Bronchial epithelial cell (primary cell): ENCODE measurements at regions not wholly inside any gene's neighbourhood (a gene's known extent, or its start where the extent isn't known, plus 50 kb on each side); places are given as distances from the start of the nearest gene placed in this dataset.

Experiments used
- DNase-seq: peaks from one replicate; pipeline ENCODE4 v3.0.0-alpha.2; 2010; ENCODE audit warnings: low read depth
- FAIRE-seq: peaks from 2 replicates; lab custom pipeline; 2011; peaks lifted over from hg19 to GRCh38; lab: Jason Lieb, UNC
- H3K27me3 ChIP-seq: 2 replicates; pipeline ENCODE4 v1.5.1; 2011; ENCODE audit warnings: low read length; ENCODE audit not compliant: control insufficient read depth, insufficient read depth
- H3K36me3 ChIP-seq: 2 replicates; pipeline ENCODE4 v1.5.1; 2011; ENCODE audit warnings: low read length; ENCODE audit not compliant: control insufficient read depth, insufficient read depth
- H3K4me3 ChIP-seq: 2 replicates; pipeline ENCODE4 v1.5.1; 2011; ENCODE audit warnings: mild to moderate bottlenecking, low read depth, low read length, control low read depth
- TF ChIP-seq, protein P1 (sequence below): IDR thresholded peaks from 2 replicates; pipeline ENCODE4 v1.5.1; 2011; ENCODE audit warnings: mild to moderate bottlenecking, moderate library complexity, low read length, control low read depth, inconsistent platforms; ENCODE audit not compliant: insufficient read depth, severe bottlenecking

DNA sequence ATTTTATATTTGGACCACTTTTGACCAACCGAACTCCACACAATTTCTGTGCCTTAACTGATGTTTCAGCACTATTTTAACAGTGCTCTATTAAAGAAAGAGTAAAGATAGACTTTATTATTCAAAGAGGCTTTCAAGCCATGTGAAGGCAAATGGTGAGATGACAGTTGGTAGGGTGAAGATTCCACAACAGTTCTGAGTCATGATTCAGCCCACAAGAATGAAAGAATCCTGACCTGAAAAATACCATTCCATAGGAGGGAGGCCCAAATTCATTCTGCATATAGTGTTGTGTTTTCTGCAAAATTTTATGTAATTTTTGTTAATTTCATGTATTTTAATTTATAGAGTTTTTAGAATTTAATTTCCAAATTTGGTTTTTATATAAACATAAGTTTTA, 135.6 kb upstream of the STAC start:
- Histone ChIP-seq H3K27me3 (no peaks in the 10 kb centered on the region), H3K4me3 (no peak overlapping the region), H3K36me3 (no peaks in the 10 kb centered on the region)
- DNase-seq (peak; percentile 15), FAIRE-seq (no peak)
- TF ChIP-seq, protein P1, sequence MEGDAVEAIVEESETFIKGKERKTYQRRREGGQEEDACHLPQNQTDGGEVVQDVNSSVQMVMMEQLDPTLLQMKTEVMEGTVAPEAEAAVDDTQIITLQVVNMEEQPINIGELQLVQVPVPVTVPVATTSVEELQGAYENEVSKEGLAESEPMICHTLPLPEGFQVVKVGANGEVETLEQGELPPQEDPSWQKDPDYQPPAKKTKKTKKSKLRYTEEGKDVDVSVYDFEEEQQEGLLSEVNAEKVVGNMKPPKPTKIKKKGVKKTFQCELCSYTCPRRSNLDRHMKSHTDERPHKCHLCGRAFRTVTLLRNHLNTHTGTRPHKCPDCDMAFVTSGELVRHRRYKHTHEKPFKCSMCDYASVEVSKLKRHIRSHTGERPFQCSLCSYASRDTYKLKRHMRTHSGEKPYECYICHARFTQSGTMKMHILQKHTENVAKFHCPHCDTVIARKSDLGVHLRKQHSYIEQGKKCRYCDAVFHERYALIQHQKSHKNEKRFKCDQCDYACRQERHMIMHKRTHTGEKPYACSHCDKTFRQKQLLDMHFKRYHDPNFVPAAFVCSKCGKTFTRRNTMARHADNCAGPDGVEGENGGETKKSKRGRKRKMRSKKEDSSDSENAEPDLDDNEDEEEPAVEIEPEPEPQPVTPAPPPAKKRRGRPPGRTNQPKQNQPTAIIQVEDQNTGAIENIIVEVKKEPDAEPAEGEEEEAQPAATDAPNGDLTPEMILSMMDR: no peak

- FAIRE-seq (no peak), DNase-seq (no peak)
- Histone ChIP-seq H3K36me3 (no peaks in the 10 kb centered on the region), H3K27me3 (no peaks in the 10 kb centered on the region), H3K4me3 (no peak overlapping the region)
- TF ChIP-seq, protein P1: no peak
Observed at GRCh38 chr3:36248374-36248773, 131.9 kb upstream of the STAC start.

- DNase-seq: no peak
- FAIRE-seq: no peak
- Histone ChIP-seq H3K36me3 (no peaks in the 10 kb centered on the region), H3K27me3 (no peaks in the 10 kb centered on the region), H3K4me3 (no peak overlapping the region)
- TF ChIP-seq, protein P1: no peak
Observed at GRCh38 chr3:36250191-36250590, 130.1 kb upstream of the STAC start.

DNA sequence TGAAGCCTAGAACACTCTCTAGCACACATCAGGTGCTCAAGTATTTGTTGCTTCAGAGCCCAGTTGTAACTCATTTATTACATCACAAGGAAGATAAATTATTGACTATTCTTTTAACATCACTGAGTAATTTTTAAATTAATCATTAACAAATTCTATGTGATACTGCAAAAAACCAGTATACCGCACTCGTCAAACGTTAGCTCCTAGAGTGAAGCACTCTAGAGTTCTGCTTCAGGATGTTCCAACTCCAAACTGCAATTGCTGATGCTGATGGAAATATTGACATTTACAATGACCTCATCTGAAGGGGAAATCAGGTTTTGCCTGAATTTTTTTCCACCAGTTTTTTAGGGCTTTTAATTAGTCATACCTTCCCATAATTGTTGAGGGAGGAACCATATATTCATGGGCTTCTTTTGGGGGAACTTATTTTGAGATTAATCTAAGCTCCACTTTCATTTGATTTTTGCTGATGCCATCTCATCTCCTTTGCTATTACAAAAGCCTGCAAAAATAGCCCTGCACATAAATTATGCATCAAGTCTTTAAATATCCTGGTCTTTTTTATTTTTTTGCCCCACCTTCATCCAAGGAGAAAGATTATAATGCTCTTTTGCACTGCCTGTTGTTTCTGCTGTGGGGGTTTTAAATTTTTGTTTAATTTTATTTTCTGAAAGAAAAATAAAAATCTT, 123.0 kb upstream of the STAC start:
- Histone ChIP-seq H3K36me3 (no peaks in the 10 kb centered on the region), H3K27me3 (no peaks in the 10 kb centered on the region), H3K4me3 (no peak overlapping the region)
- FAIRE-seq (no peak), DNase-seq (no peak)
- TF ChIP-seq, protein P1: no peak

DNA sequence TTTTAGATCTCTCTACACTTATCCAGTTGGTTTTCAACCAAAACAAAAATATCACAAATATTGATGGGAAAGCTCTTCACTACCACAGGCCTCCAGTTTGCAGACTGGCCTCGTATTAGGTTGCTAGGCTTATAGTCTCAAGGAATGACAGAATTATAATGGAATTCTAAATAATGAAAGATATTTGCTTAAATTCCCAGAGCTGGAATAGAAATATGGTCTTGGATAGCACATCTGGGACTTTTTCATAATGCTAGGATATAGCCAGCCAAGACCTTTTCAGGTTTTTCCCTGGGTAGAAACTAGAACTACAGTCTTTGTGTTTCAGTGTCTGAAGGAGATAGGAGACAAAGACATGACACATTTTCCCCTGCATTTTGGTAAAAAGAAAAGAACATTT, 121.9 kb upstream of the STAC start:
- no peaks in the 10 kb centered on the region for H3K27me3 ChIP-seq
- no peak for FAIRE-seq
- TF ChIP-seq, protein P1: no peak
- no peaks in the 10 kb centered on the region for H3K36me3 ChIP-seq
- no peak overlapping the region for H3K4me3 ChIP-seq
- no peak for DNase-seq

GRCh38 chr3:36259580-36259979, 120.7 kb upstream of the STAC start:
- no peaks in the 10 kb centered on the region for H3K27me3 ChIP-seq
- DNase-seq (no peak), FAIRE-seq (no peak)
- TF ChIP-seq, protein P1: no peak
- H3K36me3 ChIP-seq: no peaks in the 10 kb centered on the region
- no peak overlapping the region for H3K4me3 ChIP-seq
